ENCODE measurements at regions not wholly inside any gene's neighbourhood (a gene's known extent, or its start where the extent isn't known, plus 50 kb on each side); places are given as distances from the start of the nearest gene placed in this dataset. TPM values are rescaled to one million over a fixed set of nuclear protein-coding genes. Genes with fewer than 3 reads are reported as not detected.

- WGBS, 2 donors = 70 to 78% methylated on average over 4 of the region's 4 CpGs
- no peak for DNase-seq
- no peak for ATAC-seq
These were observed 58.7 kb upstream of the CDH19 start for GRCh38 chr18:66662632-66663031.

GRCh38 chr18:66655407-66655806, 51.5 kb upstream of the CDH19 start:
- Histone ChIP-seq H3K4me3 (no peak overlapping the region), H3K9me3 (no peaks in the 10 kb centered on the region), H3K4me1 (no peaks in the 10 kb centered on the region), H3K36me3 (replicated peaks in 1 of 2; ENCODE audit: insufficient read depth in 1 of 2, low read depth in 2 of 2) (no peaks in the 10 kb centered on the region), H3K27me3 (no peaks in the 10 kb centered on the region), H3K27ac (no peak overlapping the region)
- no peak for ATAC-seq
- no peak for DNase-seq
- TF ChIP-seq POLR2A (IDR thresholded peaks at IDR 0.05) (no peak), CTCF (IDR thresholded peaks at IDR 0.05) (no peak)
- intact Hi-C loops (cut with DNase I) = no loop called here

More at GRCh38 chr18:66662632-66663031, 58.7 kb upstream of the CDH19 start:
- Histone ChIP-seq H3K4me3 (no peak overlapping the region), H3K36me3 (replicated peaks in 1 of 2; ENCODE audit: insufficient read depth in 1 of 2, low read depth in 2 of 2) (no peaks in the 10 kb centered on the region), H3K27ac (no peak overlapping the region), H3K27me3 (no peaks in the 10 kb centered on the region), H3K4me1 (no peaks in the 10 kb centered on the region), H3K9me3 (no peaks in the 10 kb centered on the region)
- intact Hi-C loops (cut with DNase I) = no loop called here
- no peak for TF ChIP-seq CTCF (IDR thresholded peaks at IDR 0.05)
- no peak for TF ChIP-seq POLR2A (IDR thresholded peaks at IDR 0.05)

Small RNAs in the stretch of these regions (microRNA-seq; reads per million reads assigned to microRNA genes)
- gene MIR5011 (ENCODE audit: borderline number of aligned reads in 2 of 2, borderline replicate concordance in 2 of 2) = 0 reads per million in 2 donors

Small RNAs in the stretch of these regions (small RNA-seq; reads per million reads assigned to genes)
- gene AC091042.1 (not detected), gene MIR5011 (not detected), gene RNU6-1037P (not detected), gene RPL31P9 (not detected)
